ENCODE measurements at regions not wholly inside any gene's neighbourhood (a gene's known extent, or its start where the extent isn't known, plus 50 kb on each side); places are given as distances from the start of the nearest gene placed in this dataset.

GRCh38 chr6:22059946-22060345 is 236.9 kb downstream of the PRL start:
- Histone ChIP-seq H3K4me2 (ENCODE audit: low read length) (no peak overlapping the region), H3K4me3 (ENCODE audit: insufficient read depth, low read depth, low read length) (no peak overlapping the region), H3K27ac (ENCODE audit: low read depth, low read length) (no peak overlapping the region), H3K4me1 (ENCODE audit: insufficient read depth, low read length) (no peaks in the 10 kb centered on the region), H3K36me3 (ENCODE audit: insufficient read depth, low read length) (no peaks in the 10 kb centered on the region), H3K9ac (ENCODE audit: low read length) (no peak overlapping the region), H3K27me3 (ENCODE audit: insufficient read depth, low read length) (no peaks in the 10 kb centered on the region), H3K79me2 (ENCODE audit: insufficient read depth, low read length) (no peaks in the 10 kb centered on the region), H2AFZ (ENCODE audit: low read depth, low read length) (no peak overlapping the region), H4K20me1 (ENCODE audit: insufficient read depth, low read length) (no peaks in the 10 kb centered on the region), H3K9me3 (ENCODE audit: insufficient read depth, low read depth, low read length) (no peaks in the 10 kb centered on the region)
- Mint-ChIP-seq H3K27ac (ENCODE audit: unreplicated experiment) (no peak overlapping the region), H3K9me3 (ENCODE audit: unreplicated experiment) (peaks cover 2% of the 10 kb centered on the region), H3K4me1 (ENCODE audit: low read depth, unreplicated experiment) (peaks cover 11% of the 10 kb centered on the region), H3K4me3 (ENCODE audit: unreplicated experiment) (no peak overlapping the region), H3K36me3 (ENCODE audit: low read depth, unreplicated experiment) (peaks cover 26% of the 10 kb centered on the region), H3K27me3 (ENCODE audit: low read depth, unreplicated experiment) (no peaks in the 10 kb centered on the region)
- DNase-seq (ENCODE audit: low read depth) = no peak
- FAIRE-seq = no peak
- TF ChIP-seq EZH2 (IDR thresholded peaks at IDR 0.05; ENCODE audit: insufficient read depth, low read length) = no peak
- TF ChIP-seq, protein P1, sequence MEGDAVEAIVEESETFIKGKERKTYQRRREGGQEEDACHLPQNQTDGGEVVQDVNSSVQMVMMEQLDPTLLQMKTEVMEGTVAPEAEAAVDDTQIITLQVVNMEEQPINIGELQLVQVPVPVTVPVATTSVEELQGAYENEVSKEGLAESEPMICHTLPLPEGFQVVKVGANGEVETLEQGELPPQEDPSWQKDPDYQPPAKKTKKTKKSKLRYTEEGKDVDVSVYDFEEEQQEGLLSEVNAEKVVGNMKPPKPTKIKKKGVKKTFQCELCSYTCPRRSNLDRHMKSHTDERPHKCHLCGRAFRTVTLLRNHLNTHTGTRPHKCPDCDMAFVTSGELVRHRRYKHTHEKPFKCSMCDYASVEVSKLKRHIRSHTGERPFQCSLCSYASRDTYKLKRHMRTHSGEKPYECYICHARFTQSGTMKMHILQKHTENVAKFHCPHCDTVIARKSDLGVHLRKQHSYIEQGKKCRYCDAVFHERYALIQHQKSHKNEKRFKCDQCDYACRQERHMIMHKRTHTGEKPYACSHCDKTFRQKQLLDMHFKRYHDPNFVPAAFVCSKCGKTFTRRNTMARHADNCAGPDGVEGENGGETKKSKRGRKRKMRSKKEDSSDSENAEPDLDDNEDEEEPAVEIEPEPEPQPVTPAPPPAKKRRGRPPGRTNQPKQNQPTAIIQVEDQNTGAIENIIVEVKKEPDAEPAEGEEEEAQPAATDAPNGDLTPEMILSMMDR (IDR thresholded peaks at IDR 0.05; ENCODE audit: insufficient read depth, low read depth, low read length) = no peak

DNA sequence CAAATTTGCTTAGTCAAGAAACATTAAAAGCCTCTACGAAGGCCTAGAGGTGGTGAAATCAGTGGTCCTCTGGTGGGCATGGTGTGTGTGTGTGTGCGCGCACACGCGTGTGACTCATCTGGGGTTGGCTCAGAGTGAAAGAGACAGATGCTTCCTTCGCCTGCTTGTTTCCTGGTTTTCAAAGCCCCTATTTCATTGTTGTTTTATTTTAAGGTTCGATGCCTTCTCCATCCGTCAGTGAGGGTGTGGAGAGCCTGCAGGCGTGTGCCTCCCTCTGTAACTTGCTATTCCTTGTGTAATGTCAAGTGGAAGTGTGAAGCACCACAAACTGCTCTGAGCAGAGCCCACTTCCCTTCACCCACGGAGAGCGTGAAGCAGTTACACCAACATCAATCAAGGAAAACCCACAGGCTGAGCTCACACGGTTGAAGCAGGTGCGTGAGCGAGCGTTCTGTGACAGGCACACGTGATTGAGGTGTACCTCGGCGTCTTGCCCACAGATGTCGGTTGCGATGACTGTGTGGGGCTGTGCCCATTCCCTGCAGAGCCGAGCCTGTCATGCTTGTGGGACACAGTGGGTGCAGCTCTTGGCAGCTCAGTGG is 233.9 kb downstream of the PRL start:
- Histone ChIP-seq H2AFZ (ENCODE audit: low read depth, low read length) (no peak overlapping the region), H3K27ac (ENCODE audit: low read depth, low read length) (no peak overlapping the region), H3K4me1 (ENCODE audit: insufficient read depth, low read length) (no peaks in the 10 kb centered on the region), H3K4me2 (ENCODE audit: low read length) (no peak overlapping the region), H3K9me3 (ENCODE audit: insufficient read depth, low read depth, low read length) (no peaks in the 10 kb centered on the region), H3K9ac (ENCODE audit: low read length) (no peak overlapping the region), H3K4me3 (ENCODE audit: insufficient read depth, low read depth, low read length) (no peak overlapping the region), H3K27me3 (ENCODE audit: insufficient read depth, low read length) (no peaks in the 10 kb centered on the region), H4K20me1 (ENCODE audit: insufficient read depth, low read length) (no peaks in the 10 kb centered on the region), H3K79me2 (ENCODE audit: insufficient read depth, low read length) (no peaks in the 10 kb centered on the region), H3K36me3 (ENCODE audit: insufficient read depth, low read length) (no peaks in the 10 kb centered on the region)
- Mint-ChIP-seq H3K4me3 (ENCODE audit: unreplicated experiment) (no peak overlapping the region), H3K27me3 (ENCODE audit: low read depth, unreplicated experiment) (no peaks in the 10 kb centered on the region), H3K36me3 (ENCODE audit: low read depth, unreplicated experiment) (peaks cover 18% of the 10 kb centered on the region), H3K27ac (ENCODE audit: unreplicated experiment) (peak overlapping the region; percentile 44), H3K4me1 (ENCODE audit: low read depth, unreplicated experiment) (peaks cover 12% of the 10 kb centered on the region), H3K9me3 (ENCODE audit: unreplicated experiment) (no peaks in the 10 kb centered on the region)
- DNase-seq (ENCODE audit: low read depth) = no peak
- TF ChIP-seq, protein P1 (IDR thresholded peaks at IDR 0.05; ENCODE audit: insufficient read depth, low read depth, low read length) = no peak
- no peak for TF ChIP-seq EZH2 (IDR thresholded peaks at IDR 0.05; ENCODE audit: insufficient read depth, low read length)
- no peak for FAIRE-seq

GRCh38 chr6:22064558-22064957 is 232.3 kb downstream of the PRL start:
- Histone ChIP-seq H3K27me3 (ENCODE audit: insufficient read depth, low read length) (no peaks in the 10 kb centered on the region), H2AFZ (ENCODE audit: low read depth, low read length) (no peak overlapping the region), H3K27ac (ENCODE audit: low read depth, low read length) (no peak overlapping the region), H3K9ac (ENCODE audit: low read length) (no peak overlapping the region), H4K20me1 (ENCODE audit: insufficient read depth, low read length) (no peaks in the 10 kb centered on the region), H3K79me2 (ENCODE audit: insufficient read depth, low read length) (no peaks in the 10 kb centered on the region), H3K4me2 (ENCODE audit: low read length) (no peak overlapping the region), H3K4me3 (ENCODE audit: insufficient read depth, low read depth, low read length) (no peak overlapping the region), H3K4me1 (ENCODE audit: insufficient read depth, low read length) (no peaks in the 10 kb centered on the region), H3K9me3 (ENCODE audit: insufficient read depth, low read depth, low read length) (no peaks in the 10 kb centered on the region), H3K36me3 (ENCODE audit: insufficient read depth, low read length) (no peaks in the 10 kb centered on the region)
- H3K36me3 Mint-ChIP-seq (ENCODE audit: low read depth, unreplicated experiment) = peaks cover 11% of the 10 kb centered on the region
- no peaks in the 10 kb centered on the region for H3K27me3 Mint-ChIP-seq (ENCODE audit: low read depth, unreplicated experiment)
- DNase-seq (ENCODE audit: low read depth) (no peak), FAIRE-seq (no peak)
- H3K4me3 Mint-ChIP-seq (ENCODE audit: unreplicated experiment) = no peak overlapping the region
- TF ChIP-seq, protein P1 (IDR thresholded peaks at IDR 0.05; ENCODE audit: insufficient read depth, low read depth, low read length) = no peak
- no peak for TF ChIP-seq EZH2 (IDR thresholded peaks at IDR 0.05; ENCODE audit: insufficient read depth, low read length)
- no peak overlapping the region for H3K27ac Mint-ChIP-seq (ENCODE audit: unreplicated experiment)
- H3K4me1 Mint-ChIP-seq (ENCODE audit: low read depth, unreplicated experiment) = peaks cover 15% of the 10 kb centered on the region
- peaks cover under 1% of the 10 kb centered on the region for H3K9me3 Mint-ChIP-seq (ENCODE audit: unreplicated experiment)
